GM12892 (cell line): ENCODE measurements at regions not wholly inside any gene's neighbourhood (a gene's known extent, or its start where the extent isn't known, plus 50 kb on each side); places are given as distances from the start of the nearest gene placed in this dataset.
"Not testable (repeated sequence)": the region's sequence is repeated elsewhere in the genome, so short reads cannot be mapped to it uniquely, and the experiment has no call there.

Experiments used
- DNase-seq: peaks from one replicate; pipeline ENCODE4 v3.0.0; 2011; ENCODE audit not compliant: insufficient read length
- FAIRE-seq: peaks from 2 replicates; lab custom pipeline; 2011; peaks lifted over from hg19 to GRCh38; lab: Jason Lieb, UNC
- POLR2A ChIP-seq: IDR thresholded peaks from 2 replicates; pipeline ENCODE4 v1.6.1; 2011; ENCODE audit warnings: low read depth, low read length, control low read depth
- POLR2AphosphoS5 ChIP-seq: IDR thresholded peaks from 2 replicates; pipeline ENCODE4 v1.6.1; 2011; ENCODE audit warnings: low read depth, low read length, control low read depth
- TAF1 ChIP-seq: IDR thresholded peaks from 2 replicates; pipeline ENCODE4 v1.6.1; 2011; ENCODE audit warnings: low read depth, mild to moderate bottlenecking, control low read depth, low read length, borderline replicate concordance

GRCh38 chr13:73662833-73663232 lies 471.4 kb downstream of the KLF12 start:
- no peak for TF ChIP-seq TAF1
- no peak for TF ChIP-seq POLR2A
- FAIRE-seq (no peak), DNase-seq (no peak)

- FAIRE-seq, result no peak
- no peak for TF ChIP-seq POLR2AphosphoS5
- TF ChIP-seq TAF1, result no peak
- TF ChIP-seq POLR2A, result no peak
- no peak for DNase-seq
Observed at GRCh38 chr13:73661687-73662425, 472.3 kb downstream of the KLF12 start.

- FAIRE-seq (no peak), DNase-seq (no peak)
- TF ChIP-seq POLR2AphosphoS5, result no peak
- TF ChIP-seq TAF1, result no peak
- TF ChIP-seq POLR2A, result no peak
Observed at GRCh38 chr13:73661066-73661465, 473.1 kb downstream of the KLF12 start.

- FAIRE-seq (no peak), DNase-seq (no peak)
- TF ChIP-seq POLR2AphosphoS5 (no peak), TAF1 (no peak), POLR2A (no peak)
Observed at GRCh38 chr13:73658639-73659038, 475.6 kb downstream of the KLF12 start.

GRCh38 chr13:73657821-73658540 lies 476.2 kb downstream of the KLF12 start:
- DNase-seq (no peak), FAIRE-seq (no peak)
- TF ChIP-seq POLR2AphosphoS5, result no peak
- TF ChIP-seq TAF1, result no peak
- no peak for TF ChIP-seq POLR2A

GRCh38 chr13:73656863-73657262 lies 477.3 kb downstream of the KLF12 start:
- TF ChIP-seq TAF1 (no peak), POLR2A (no peak), POLR2AphosphoS5 (no peak)
- DNase-seq, result no peak
- no peak for FAIRE-seq

- DNase-seq (no peak), FAIRE-seq (no peak)
- TF ChIP-seq TAF1, result no peak
- TF ChIP-seq POLR2AphosphoS5, result no peak
- TF ChIP-seq POLR2A, result no peak
Observed at GRCh38 chr13:73653688-73654087, 480.5 kb downstream of the KLF12 start.

- FAIRE-seq, result no peak
- TF ChIP-seq TAF1 (no peak), POLR2A (no peak), POLR2AphosphoS5 (no peak)
- no peak for DNase-seq
Observed at GRCh38 chr13:73647417-73647816, 486.8 kb downstream of the KLF12 start.

GRCh38 chr13:73640476-73641179 lies 493.6 kb downstream of the KLF12 start:
- DNase-seq, FAIRE-seq: not testable (repeated sequence)

- no peak for FAIRE-seq
- no peak for TF ChIP-seq TAF1
- TF ChIP-seq POLR2A, result no peak
- no peak for TF ChIP-seq POLR2AphosphoS5
- no peak for DNase-seq
Observed at GRCh38 chr13:73635166-73635787, 498.9 kb downstream of the KLF12 start.

GRCh38 chr13:73633817-73634460 lies 500.3 kb downstream of the KLF12 start:
- TF ChIP-seq TAF1 (no peak), POLR2A (no peak), POLR2AphosphoS5 (no peak)
- DNase-seq (no peak), FAIRE-seq (no peak)
